Aorta (tissue), 5 donors: ENCODE measurements at regions not wholly inside any gene's neighbourhood (a gene's known extent, or its start where the extent isn't known, plus 50 kb on each side); places are given as distances from the start of the nearest gene placed in this dataset.
"Not testable (repeated sequence)": the region's sequence is repeated elsewhere in the genome, so short reads cannot be mapped to it uniquely, and the experiment has no call there.

Experiments used
- ATAC-seq: fragments of 200-7000 bp; cut with Tn5 transposase; one replicate; pipeline ENCODE4 v1.9.1; 2022; ENCODE audit warnings: moderate library complexity; ENCODE audit not compliant: low FRiP score
- DNase-seq, 2 donors: peaks; one replicate each; pipeline ENCODE4 v3.0.0-alpha.2; 2020
- H3K27ac ChIP-seq, 2 donors: one replicate each; pipeline ENCODE4 v1.5.1; 2013; ENCODE audit warnings: low read length in 2 of 2, mild to moderate bottlenecking in 2 of 2, moderate library complexity in 2 of 2, control low read depth in 1 of 2, inconsistent platforms in 1 of 2, low read depth in 1 of 2
- H3K27me3 ChIP-seq, 2 donors: one replicate each; pipeline ENCODE4 v1.6.1; 2013; ENCODE audit warnings: control low read depth in 1 of 2, low read length in 1 of 2, mild to moderate bottlenecking in 1 of 2, moderate library complexity in 1 of 2; ENCODE audit not compliant: insufficient read depth in 2 of 2, control insufficient read depth in 1 of 2
- H3K36me3 ChIP-seq, 2 donors: one replicate each; pipeline ENCODE4 v1.6.1; 2013; ENCODE audit warnings: control low read depth in 1 of 2, low read length in 1 of 2, mild to moderate bottlenecking in 1 of 2; ENCODE audit not compliant: insufficient read depth in 2 of 2, control insufficient read depth in 1 of 2
- H3K4me1 ChIP-seq, 2 donors: one replicate each; pipeline ENCODE4 v1.6.1; 2013; ENCODE audit warnings: low read length in 2 of 2, control low read depth in 1 of 2, mild to moderate bottlenecking in 1 of 2, moderate library complexity in 1 of 2; ENCODE audit not compliant: insufficient read depth in 2 of 2, control insufficient read depth in 1 of 2
- H3K4me3 ChIP-seq, 2 donors: one replicate each; pipeline ENCODE4 v1.5.1; 2013; ENCODE audit warnings: low read length in 2 of 2, control low read depth in 1 of 2, mild to moderate bottlenecking in 1 of 2
- H3K9me3 ChIP-seq: one replicate; pipeline ENCODE4 v1.6.1; 2013; ENCODE audit warnings: mild to moderate bottlenecking, low read length; ENCODE audit not compliant: control insufficient read depth
- WGBS, 2 donors: extraction: QIAGEN DNeasy Blood & Tissue Kit; methylation state at CpG; one replicate each; pipeline ENCODE4 v1.1.7; 2013; 5-methylcytosine and 5-hydroxymethylcytosine counted together
- intact Hi-C, 2 donors: fragments of 100-400 bp; cut with DNase I; formaldehyde crosslinking; loops; one replicate each; pipeline versions ENCODE4 v1.14.2 to v1.15.0; 2022
- donor health status: healthy with polysubstance abuse.
- donor health status: Bipolar disorder and iron deficiency.
- donor health status: DM: no; HTN: no; CAD: no.
- donor health status: DM: no; HTN: no; CAD: no.
- donor health status: DM: yes; HTN: yes; CAD: no.

GRCh38 chr12:75947156-75947723 is 84.3 kb downstream of the PHLDA1 start:
- intact Hi-C loops: no loop called here
- H3K27me3 ChIP-seq: no peaks in the 10 kb centered on the region
- no peak for ATAC-seq
- H3K4me1 ChIP-seq: peaks cover 4 to 5% of the 10 kb centered on the region in 2 donors
- no peak overlapping the region for H3K4me3 ChIP-seq
- H3K27ac ChIP-seq: no peak overlapping the region
- no peak for DNase-seq
- H3K9me3 ChIP-seq: no peaks in the 10 kb centered on the region
- 96 to 97% methylated on average over 4 of the region's 4 CpGs for WGBS, 2 donors
- H3K36me3 ChIP-seq: no peaks in the 10 kb centered on the region

- no peak for DNase-seq
- no peaks in the 10 kb centered on the region for H3K9me3 ChIP-seq
- 85 to 91% methylated on average over 4 of the region's 4 CpGs for WGBS, 2 donors
- H3K36me3 ChIP-seq: no peaks in the 10 kb centered on the region
- no peak for ATAC-seq
- H3K27ac ChIP-seq: no peak overlapping the region
- intact Hi-C loops: no loop called here
- peaks cover 4 to 5% of the 10 kb centered on the region in 2 donors for H3K4me1 ChIP-seq
- H3K27me3 ChIP-seq: no peaks in the 10 kb centered on the region
- no peak overlapping the region for H3K4me3 ChIP-seq
These were observed 86.0 kb downstream of the PHLDA1 start for GRCh38 chr12:75945581-75945980.

- no peaks in the 10 kb centered on the region for H3K36me3 ChIP-seq
- ATAC-seq (no peak), DNase-seq (no peak)
- peaks cover 4 to 5% of the 10 kb centered on the region in 2 donors for H3K4me1 ChIP-seq
- intact Hi-C loops: no loop called here
- H3K9me3 ChIP-seq: no peaks in the 10 kb centered on the region
- H3K27me3 ChIP-seq: no peaks in the 10 kb centered on the region
- WGBS, 2 donors: 92 to 97% methylated on average over 4 of the region's 4 CpGs
- peak overlapping the region; percentile 92 to 99 for H3K27ac ChIP-seq
- no peak overlapping the region for H3K4me3 ChIP-seq
These were observed 86.6 kb downstream of the PHLDA1 start for GRCh38 chr12:75944905-75945432.

GRCh38 chr12:75944097-75944904 is 87.3 kb downstream of the PHLDA1 start:
- H3K27ac ChIP-seq: peak overlapping the region; percentile 92 to 99
- WGBS, 2 donors: 55 to 67% methylated on average over 1 of the region's 1 CpG
- DNase-seq: no peak
- ATAC-seq: peak; percentile 76
- no peaks in the 10 kb centered on the region for H3K27me3 ChIP-seq
- H3K9me3 ChIP-seq: no peaks in the 10 kb centered on the region
- H3K4me3 ChIP-seq: no peak overlapping the region
- intact Hi-C loops: no loop called here
- H3K36me3 ChIP-seq: no peaks in the 10 kb centered on the region
- H3K4me1 ChIP-seq: peaks cover 4 to 5% of the 10 kb centered on the region in 2 donors

GRCh38 chr12:75943730-75944096 is 87.9 kb downstream of the PHLDA1 start:
- DNase-seq (no peak), ATAC-seq (no peak)
- H3K4me3 ChIP-seq: no peak overlapping the region
- no peaks in the 10 kb centered on the region for H3K36me3 ChIP-seq
- intact Hi-C loops: no loop called here
- peak overlapping the region; percentile 82 to 99 for H3K27ac ChIP-seq
- WGBS, 2 donors: 45 to 58% methylated on average over 1 of the region's 1 CpG
- H3K9me3 ChIP-seq: no peaks in the 10 kb centered on the region
- H3K27me3 ChIP-seq: no peaks in the 10 kb centered on the region
- H3K4me1 ChIP-seq: peaks cover 4 to 5% of the 10 kb centered on the region in 2 donors

- H3K27ac ChIP-seq, H3K27me3 ChIP-seq, intact Hi-C loops, H3K36me3 ChIP-seq, H3K4me1 ChIP-seq, DNase-seq, ATAC-seq, H3K9me3 ChIP-seq, H3K4me3 ChIP-seq: not testable (repeated sequence)
- 97% methylated on average over 31 of the region's 31 CpGs; no CpG with 5 or more reads in 1 of the 2 donors for WGBS, 2 donors
These were observed 89.9 kb downstream of the PHLDA1 start for GRCh38 chr12:75941661-75942060.

- DNase-seq (no peak), ATAC-seq (no peak)
- WGBS, 2 donors: 73 to 83% methylated on average over 5 of the region's 5 CpGs
- Histone ChIP-seq H3K27me3 (no peaks in the 10 kb centered on the region), H3K27ac (no peak overlapping the region), H3K4me3 (no peak overlapping the region), H3K36me3 (no peaks in the 10 kb centered on the region), H3K9me3 (no peaks in the 10 kb centered on the region), H3K4me1 (peaks cover 2 to 3% of the 10 kb centered on the region in 2 donors)
- intact Hi-C loops: loop anchor here in 1 of 2 donors (10.0 kb wide), 1 partner anchor 114 kb away; no protein-coding TSS in a partner anchor
These were observed 92.4 kb downstream of the PHLDA1 start for GRCh38 chr12:75939016-75939642.

GRCh38 chr12:75938189-75938588 is 93.4 kb downstream of the PHLDA1 start:
- no peak overlapping the region for H3K27ac ChIP-seq
- intact Hi-C loops: loop anchor here in 1 of 2 donors (10.0 kb wide), 1 partner anchor 113 kb away; no protein-coding TSS in a partner anchor

More at GRCh38 chr12:75938189-75938588, 93.4 kb downstream of the PHLDA1 start:
- Histone ChIP-seq H3K4me3 (no peak overlapping the region), H3K27me3 (no peaks in the 10 kb centered on the region), H3K4me1 (peaks cover 0 to 3% of the 10 kb centered on the region in 2 donors), H3K9me3 (no peaks in the 10 kb centered on the region), H3K36me3 (no peaks in the 10 kb centered on the region)
- 91 to 96% methylated on average over 2 of the region's 2 CpGs for WGBS, 2 donors
- no peak for DNase-seq
- no peak for ATAC-seq
